Right lobe of liver (tissue), 4 donors: ENCODE measurements at regions not wholly inside any gene's neighbourhood (a gene's known extent, or its start where the extent isn't known, plus 50 kb on each side); places are given as distances from the start of the nearest gene placed in this dataset.

ENCODE experiments used
- CTCF ChIP-seq, 4 donors: fragments of 200-600 bp in 3 of 4; fragments of 450-650 bp in 1 of 4; IDR thresholded peaks; one replicate each; pipeline versions ENCODE4 v1.5.1 to v1.8.0; 2016 to 2022; ENCODE audit warnings: antibody characterized with exemption in 4 of 4, mild to moderate bottlenecking in 2 of 4
- POLR2A ChIP-seq: fragments of 450-650 bp; IDR thresholded peaks from one replicate; pipeline ENCODE4 v1.6.1; 2017; ENCODE audit warnings: antibody characterized with exemption, mild to moderate bottlenecking
- donor health status: DM: no; HTN: no; CAD: no.
- donor health status: DM: no; HTN: no; CAD: no.
- donor health status: DM: no; HTN: yes; CAD: no.

- TF ChIP-seq CTCF (IDR thresholded peaks at IDR 0.05) (no peak), POLR2A (no peak)
Measured at GRCh38 chr15:46921891-46922290, 795.4 kb upstream of the SEMA6D start.
